Astrocyte of the cerebellum (primary cell): ENCODE measurements at regions not wholly inside any gene's neighbourhood (a gene's known extent, or its start where the extent isn't known, plus 50 kb on each side); places are given as distances from the start of the nearest gene placed in this dataset.
"Not testable (repeated sequence)": the region's sequence is repeated elsewhere in the genome, so short reads cannot be mapped to it uniquely, and the experiment has no call there.

Source experiments
- DNase-seq: peaks from one replicate; pipeline ENCODE4 v3.0.0-alpha.2; 2011; ENCODE audit warnings: low read depth
- H3K4me3 ChIP-seq: 2 replicates; pipeline ENCODE4 v1.5.1; 2011; ENCODE audit warnings: mild to moderate bottlenecking, low read depth, low read length, moderate library complexity
- CTCF ChIP-seq: IDR thresholded peaks from 2 replicates; pipeline ENCODE4 v1.5.1; 2012; ENCODE audit warnings: low read length, low read depth, moderate library complexity, mild to moderate bottlenecking; ENCODE audit errors: missing control alignments
- in situ Hi-C: cut with HindIII; loops from 2 replicates; pipeline ENCODE4 v1.10.0; 2017; ENCODE audit warnings: low sequenced_read_pairs

- in situ Hi-C loops: no loop called here
- no peak for TF ChIP-seq CTCF
- no peak overlapping the region for H3K4me3 ChIP-seq
- DNase-seq: no peak
These were observed 609.3 kb upstream of the ADGRB3 start for GRCh38 chr6:68025764-68026163.

- no peak for TF ChIP-seq CTCF
These were observed 610.4 kb upstream of the ADGRB3 start for GRCh38 chr6:68024570-68025269.

GRCh38 chr6:68022968-68023367, 612.1 kb upstream of the ADGRB3 start:
- H3K4me3 ChIP-seq, in situ Hi-C loops, DNase-seq: not testable (repeated sequence)

More at GRCh38 chr6:68024570-68025269, 610.4 kb upstream of the ADGRB3 start:
- H3K4me3 ChIP-seq: no peak overlapping the region
- in situ Hi-C loops: no loop called here
- no peak for DNase-seq

GRCh38 chr6:68013780-68014515, 621.1 kb upstream of the ADGRB3 start:
- in situ Hi-C loops: no loop called here
- DNase-seq: no peak
- no peak overlapping the region for H3K4me3 ChIP-seq
- no peak for TF ChIP-seq CTCF

- no peak for DNase-seq
- no peak overlapping the region for H3K4me3 ChIP-seq
- no peak for TF ChIP-seq CTCF
- in situ Hi-C loops: no loop called here
These were observed 622.3 kb upstream of the ADGRB3 start for GRCh38 chr6:68012822-68013221.

GRCh38 chr6:68010936-68011335, 624.1 kb upstream of the ADGRB3 start:
- in situ Hi-C loops: no loop called here
- no peak for DNase-seq
- no peak for TF ChIP-seq CTCF
- H3K4me3 ChIP-seq: no peak overlapping the region

- no peak for DNase-seq
These were observed 626.6 kb upstream of the ADGRB3 start for GRCh38 chr6:68008445-68008844.

More at GRCh38 chr6:68008445-68008844, 626.6 kb upstream of the ADGRB3 start:
- no peak for TF ChIP-seq CTCF
- in situ Hi-C loops: no loop called here
- no peak overlapping the region for H3K4me3 ChIP-seq
